CD14-positive monocyte (primary cell): ENCODE measurements at regions not wholly inside any gene's neighbourhood (a gene's known extent, or its start where the extent isn't known, plus 50 kb on each side); places are given as distances from the start of the nearest gene placed in this dataset.

ENCODE experiments used
- DNase-seq, 3 donors: peaks; one replicate each; pipeline ENCODE4 v3.0.0-alpha.2; 2011 to 2022
- H2AFZ ChIP-seq: 2 replicates; pipeline ENCODE4 v1.6.0; 2012; ENCODE audit warnings: mild to moderate bottlenecking, low read depth, low read length, inconsistent platforms; ENCODE audit not compliant: insufficient read depth, poor library complexity, severe bottlenecking
- H3K27ac ChIP-seq, 2 donors: 1 replicate in 1 of 2; 2 replicates in 1 of 2; pipeline ENCODE4 v1.5.1; 2012 to 2013; ENCODE audit warnings: low read length in 2 of 2, control low read depth in 1 of 2, inconsistent platforms in 1 of 2, low read depth in 1 of 2, mild to moderate bottlenecking in 1 of 2
- H3K27me3 ChIP-seq, 2 donors: one replicate each; pipeline versions ENCODE4 v1.6.0 to v1.6.1; 2011 to 2013; ENCODE audit warnings: low read length in 2 of 2; ENCODE audit not compliant: control insufficient read depth in 2 of 2, insufficient read depth in 2 of 2
- H3K36me3 ChIP-seq, 2 donors: replicated peaks in 1 of 2; 1 replicate in 1 of 2; 2 replicates in 1 of 2; pipeline versions ENCODE4 v1.5.1 to v1.6.1; 2012 to 2013; ENCODE audit warnings: low read length in 2 of 2, control low read depth in 1 of 2, inconsistent platforms in 1 of 2, mild to moderate bottlenecking in 1 of 2; ENCODE audit not compliant: insufficient read depth in 2 of 2, control insufficient read depth in 1 of 2
- H3K4me1 ChIP-seq, 2 donors: 1 replicate in 1 of 2; 2 replicates in 1 of 2; pipeline versions ENCODE4 v1.5.1 to v1.6.1; 2012 to 2013; ENCODE audit warnings: low read length in 2 of 2, control low read depth in 1 of 2, inconsistent platforms in 1 of 2, mild to moderate bottlenecking in 1 of 2, moderate library complexity in 1 of 2; ENCODE audit not compliant: insufficient read depth in 2 of 2, control insufficient read depth in 1 of 2
- H3K4me2 ChIP-seq: replicated peaks from 2 replicates; pipeline ENCODE3; 2012; ENCODE audit warnings: low read length, moderate library complexity, mild to moderate bottlenecking; ENCODE audit not compliant: poor library complexity, severe bottlenecking; ENCODE audit errors: extremely low read depth
- H3K4me3 ChIP-seq, 3 experiments: fragments of 200-600 bp in 1 of 3; sonication (generic) in 1 of 3; replicated peaks in 1 of 3; 1 replicate in 2 of 3; 2 replicates in 1 of 3; pipeline ENCODE4 v1.5.1; 2011 to 2013; ENCODE audit warnings: low read length in 3 of 3, mild to moderate bottlenecking in 3 of 3, control low read depth in 2 of 3, low read depth in 2 of 3, inconsistent platforms in 1 of 3, moderate library complexity in 1 of 3
- H3K79me2 ChIP-seq: 2 replicates; pipeline ENCODE4 v1.6.0; 2012; ENCODE audit warnings: mild to moderate bottlenecking, control low read depth, inconsistent platforms, low read length, moderate library complexity; ENCODE audit not compliant: insufficient read depth
- H3K9ac ChIP-seq: 2 replicates; pipeline ENCODE4 v1.6.0; 2017; ENCODE audit warnings: low read length, mild to moderate bottlenecking; ENCODE audit not compliant: insufficient read depth, poor library complexity, severe bottlenecking
- H3K9me3 ChIP-seq, 2 donors: replicated peaks in 1 of 2; 1 replicate in 1 of 2; 2 replicates in 1 of 2; pipeline versions ENCODE4 v1.5.1 to v1.6.1; 2012 to 2013; ENCODE audit warnings: low read length in 2 of 2, control low read depth in 1 of 2; ENCODE audit not compliant: control insufficient read depth in 1 of 2, insufficient read depth in 1 of 2
- H4K20me1 ChIP-seq: 2 replicates; pipeline ENCODE4 v1.6.0; 2012; ENCODE audit warnings: mild to moderate bottlenecking, low read length, control low read depth, moderate library complexity; ENCODE audit not compliant: insufficient read depth
- H3K27ac Mint-ChIP-seq, 7 donors: one replicate each; pipeline ENCODE4 v1.8.0; 2020; ENCODE audit warnings: mild to moderate bottlenecking in 7 of 7, mixed read lengths in 7 of 7, moderate library complexity in 6 of 7, inconsistent platforms in 2 of 7
- H3K27me3 Mint-ChIP-seq, 3 donors: one replicate each; pipeline ENCODE4 v1.8.0; 2021 to 2022; ENCODE audit warnings: low read depth in 3 of 3, mild to moderate bottlenecking in 3 of 3, mixed read lengths in 3 of 3, moderate library complexity in 3 of 3, inconsistent platforms in 1 of 3
- H3K36me3 Mint-ChIP-seq, 2 donors: one replicate each; pipeline ENCODE4 v1.8.0; 2020; ENCODE audit warnings: mixed read lengths in 2 of 2, inconsistent platforms in 1 of 2, mild to moderate bottlenecking in 1 of 2
- H3K4me1 Mint-ChIP-seq: one replicate; pipeline ENCODE4 v1.8.0; 2020; ENCODE audit warnings: mild to moderate bottlenecking, mixed read lengths
- H3K4me3 Mint-ChIP-seq, 2 donors: one replicate each; pipeline ENCODE4 v1.8.0; 2020; ENCODE audit warnings: mild to moderate bottlenecking in 2 of 2, mixed read lengths in 2 of 2, moderate library complexity in 1 of 2
- H3K9me3 Mint-ChIP-seq, 7 donors: one replicate each; pipeline ENCODE4 v1.8.0; 2020 to 2022; ENCODE audit warnings: mixed read lengths in 7 of 7, mild to moderate bottlenecking in 6 of 7, moderate library complexity in 6 of 7, inconsistent platforms in 2 of 7
- WGBS: methylation state at CpG from one replicate; pipeline ENCODE4 v1.1.5; 2013; ENCODE audit warnings: missing lambda C conversion rate; ENCODE audit not compliant: insufficient coverage; 5-methylcytosine and 5-hydroxymethylcytosine counted together
- intact Hi-C, 2 donors: fragments of 100-400 bp; cut with micrococcal nuclease; formaldehyde crosslinking; loops; one replicate each; pipeline versions ENCODE4 v1.15.0 to v1.15.1; 2023
- TF ChIP-seq, protein P1 (sequence below): fragments of 200-600 bp; IDR thresholded peaks from one replicate; pipeline ENCODE4 v1.8.0; 2022; ENCODE audit warnings: antibody characterized with exemption, mild to moderate bottlenecking

DNA sequence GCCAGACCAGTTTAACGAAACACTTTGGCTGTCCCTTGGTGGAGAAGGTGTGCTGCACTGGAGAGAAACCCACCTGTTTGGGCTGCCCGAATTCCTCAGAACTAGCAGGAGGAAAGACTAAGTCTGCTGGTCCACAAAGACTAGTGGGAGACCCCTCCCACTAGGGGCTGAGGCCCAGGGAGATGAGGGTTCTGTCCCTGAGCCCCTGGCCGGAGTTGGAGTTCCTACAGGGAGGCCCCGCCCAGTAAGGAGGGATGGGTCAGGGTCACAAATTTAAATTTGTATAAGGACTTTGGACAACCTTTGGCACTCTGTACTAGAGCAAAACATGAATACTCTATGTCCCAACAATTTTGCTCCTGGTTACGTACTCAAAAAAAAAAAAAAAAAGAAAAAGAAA lies 200.8 kb upstream of the C11orf87 start:
- Histone ChIP-seq H3K79me2 (no peaks in the 10 kb centered on the region), H3K27me3 (no peaks in the 10 kb centered on the region), H2AFZ (no peak overlapping the region), H3K4me1 (no peaks in the 10 kb centered on the region), H3K36me3 (no peaks in the 10 kb centered on the region), H4K20me1 (no peaks in the 10 kb centered on the region), H3K9me3 (peaks cover 8% of the 10 kb centered on the region in 2 donors), H3K27ac (no peak overlapping the region), H3K4me2 (no peak overlapping the region), H3K4me3 (no peak overlapping the region), H3K9ac (no peak overlapping the region)
- peaks cover 11 to 32% (median 17%) of the 10 kb centered on the region in 7 donors for H3K9me3 Mint-ChIP-seq
- no peak overlapping the region for H3K4me3 Mint-ChIP-seq
- WGBS: 83% methylated on average over 1 of the region's 5 CpGs
- intact Hi-C loops: no loop called here
- H3K27ac Mint-ChIP-seq: no peak overlapping the region
- TF ChIP-seq, protein P1, sequence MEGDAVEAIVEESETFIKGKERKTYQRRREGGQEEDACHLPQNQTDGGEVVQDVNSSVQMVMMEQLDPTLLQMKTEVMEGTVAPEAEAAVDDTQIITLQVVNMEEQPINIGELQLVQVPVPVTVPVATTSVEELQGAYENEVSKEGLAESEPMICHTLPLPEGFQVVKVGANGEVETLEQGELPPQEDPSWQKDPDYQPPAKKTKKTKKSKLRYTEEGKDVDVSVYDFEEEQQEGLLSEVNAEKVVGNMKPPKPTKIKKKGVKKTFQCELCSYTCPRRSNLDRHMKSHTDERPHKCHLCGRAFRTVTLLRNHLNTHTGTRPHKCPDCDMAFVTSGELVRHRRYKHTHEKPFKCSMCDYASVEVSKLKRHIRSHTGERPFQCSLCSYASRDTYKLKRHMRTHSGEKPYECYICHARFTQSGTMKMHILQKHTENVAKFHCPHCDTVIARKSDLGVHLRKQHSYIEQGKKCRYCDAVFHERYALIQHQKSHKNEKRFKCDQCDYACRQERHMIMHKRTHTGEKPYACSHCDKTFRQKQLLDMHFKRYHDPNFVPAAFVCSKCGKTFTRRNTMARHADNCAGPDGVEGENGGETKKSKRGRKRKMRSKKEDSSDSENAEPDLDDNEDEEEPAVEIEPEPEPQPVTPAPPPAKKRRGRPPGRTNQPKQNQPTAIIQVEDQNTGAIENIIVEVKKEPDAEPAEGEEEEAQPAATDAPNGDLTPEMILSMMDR: no peak
- H3K27me3 Mint-ChIP-seq: peaks cover 0 to 3% (median 0%) of the 10 kb centered on the region in 3 donors
- DNase-seq: no peak
- no peaks in the 10 kb centered on the region for H3K4me1 Mint-ChIP-seq
- no peaks in the 10 kb centered on the region for H3K36me3 Mint-ChIP-seq

GRCh38 chr11:109222761-109223160 lies 199.2 kb upstream of the C11orf87 start:
- peak overlapping the region in 1 of 2 donors; percentile 37 for H3K4me3 Mint-ChIP-seq
- no peak overlapping the region for H3K27ac ChIP-seq

More at GRCh38 chr11:109222761-109223160, 199.2 kb upstream of the C11orf87 start:
- intact Hi-C loops: no loop called here
- H3K4me1 ChIP-seq: no peaks in the 10 kb centered on the region
- no peaks in the 10 kb centered on the region for H4K20me1 ChIP-seq
- no CpG with 5 or more reads among the region's 2 CpGs for WGBS
- Mint-ChIP-seq H3K36me3 (no peaks in the 10 kb centered on the region), H3K9me3 (peaks cover 6 to 25% (median 17%) of the 10 kb centered on the region in 7 donors), H3K27ac (peak overlapping the region in 1 of 7 donors; percentile 12), H3K4me1 (no peaks in the 10 kb centered on the region), H3K27me3 (peaks cover 0 to 1% (median 0%) of the 10 kb centered on the region in 3 donors)
- no peak overlapping the region for H2AFZ ChIP-seq
- TF ChIP-seq, protein P1: no peak
- H3K9me3 ChIP-seq: peaks cover 8% of the 10 kb centered on the region in 2 donors
- no peak for DNase-seq
- H3K9ac ChIP-seq: no peak overlapping the region
- no peaks in the 10 kb centered on the region for H3K27me3 ChIP-seq
- H3K4me3 ChIP-seq: no peak overlapping the region
- no peaks in the 10 kb centered on the region for H3K36me3 ChIP-seq
- H3K4me2 ChIP-seq: no peak overlapping the region
- no peaks in the 10 kb centered on the region for H3K79me2 ChIP-seq
